ENCODE measurements at regions not wholly inside any gene's neighbourhood (a gene's known extent, or its start where the extent isn't known, plus 50 kb on each side); places are given as distances from the start of the nearest gene placed in this dataset.

GRCh38 chr9:13721481-13722235 lies 442.2 kb upstream of the MPDZ start:
- H3K27ac ChIP-seq: no peak overlapping the region
- TF ChIP-seq POLR2AphosphoS5 (IDR thresholded peaks at IDR 0.05; ENCODE audit: borderline replicate concordance, low read depth, low read length) (no peak), EZH2 (IDR thresholded peaks at IDR 0.05) (no peak), FOXP2 (optimal IDR thresholded peaks at IDR 0.05; ENCODE audit: control extremely low read depth, extremely low read length, insufficient read depth) (no peak)

GRCh38 chr9:13719981-13720676 lies 440.6 kb upstream of the MPDZ start:
- TF ChIP-seq EZH2 (IDR thresholded peaks at IDR 0.05): no peak
- no peak for TF ChIP-seq FOXP2 (optimal IDR thresholded peaks at IDR 0.05; ENCODE audit: control extremely low read depth, extremely low read length, insufficient read depth)
- TF ChIP-seq POLR2AphosphoS5 (IDR thresholded peaks at IDR 0.05; ENCODE audit: borderline replicate concordance, low read depth, low read length): no peak
- peak overlapping the region; percentile 9; the same call in 1 of the 2 replicates for H3K4me3 ChIP-seq
- DNase-seq (ENCODE audit: low read depth, low spot score): no peak
- H3K9ac ChIP-seq (ENCODE audit: insufficient read length): no peak overlapping the region
- H3K9me3 ChIP-seq (ENCODE audit: low read depth, low read length): no peaks in the 10 kb centered on the region
- no peaks in the 10 kb centered on the region for H3K36me3 ChIP-seq (ENCODE audit: insufficient read depth, low read length)
- H3K27ac ChIP-seq: peak overlapping the region; percentile 36; the same call in 1 of the 2 replicates

More at GRCh38 chr9:13721481-13722235, 442.2 kb upstream of the MPDZ start:
- Histone ChIP-seq H3K36me3 (ENCODE audit: insufficient read depth, low read length) (no peaks in the 10 kb centered on the region), H3K9ac (ENCODE audit: insufficient read length) (no peak overlapping the region), H3K4me3 (no peak overlapping the region), H3K9me3 (ENCODE audit: low read depth, low read length) (no peaks in the 10 kb centered on the region)
- no peak for DNase-seq (ENCODE audit: low read depth, low spot score)

- no peak for DNase-seq (ENCODE audit: low read depth, low spot score)
- H3K27ac ChIP-seq: no peak overlapping the region
These were observed 440.0 kb upstream of the MPDZ start for GRCh38 chr9:13719446-13719845.

GRCh38 chr9:13718539-13718938 lies 439.0 kb upstream of the MPDZ start:
- H3K27ac ChIP-seq: no peak overlapping the region
- no peak for TF ChIP-seq FOXP2 (optimal IDR thresholded peaks at IDR 0.05; ENCODE audit: control extremely low read depth, extremely low read length, insufficient read depth)
- no peak for TF ChIP-seq POLR2AphosphoS5 (IDR thresholded peaks at IDR 0.05; ENCODE audit: borderline replicate concordance, low read depth, low read length)
- TF ChIP-seq EZH2 (IDR thresholded peaks at IDR 0.05): no peak
- no peak for DNase-seq (ENCODE audit: low read depth, low spot score)

More at GRCh38 chr9:13719446-13719845, 440.0 kb upstream of the MPDZ start:
- TF ChIP-seq FOXP2 (optimal IDR thresholded peaks at IDR 0.05; ENCODE audit: control extremely low read depth, extremely low read length, insufficient read depth) (no peak), POLR2AphosphoS5 (IDR thresholded peaks at IDR 0.05; ENCODE audit: borderline replicate concordance, low read depth, low read length) (no peak), EZH2 (IDR thresholded peaks at IDR 0.05) (no peak)
- Histone ChIP-seq H3K36me3 (ENCODE audit: insufficient read depth, low read length) (no peaks in the 10 kb centered on the region), H3K9ac (ENCODE audit: insufficient read length) (no peak overlapping the region), H3K9me3 (ENCODE audit: low read depth, low read length) (no peaks in the 10 kb centered on the region), H3K4me3 (no peak overlapping the region)

GRCh38 chr9:13718086-13718485 lies 438.6 kb upstream of the MPDZ start:
- Histone ChIP-seq H3K9ac (ENCODE audit: insufficient read length) (no peak overlapping the region), H3K27ac (no peak overlapping the region), H3K9me3 (ENCODE audit: low read depth, low read length) (no peaks in the 10 kb centered on the region), H3K36me3 (ENCODE audit: insufficient read depth, low read length) (no peaks in the 10 kb centered on the region), H3K4me3 (no peak overlapping the region)
- no peak for TF ChIP-seq POLR2AphosphoS5 (IDR thresholded peaks at IDR 0.05; ENCODE audit: borderline replicate concordance, low read depth, low read length)
- TF ChIP-seq EZH2 (IDR thresholded peaks at IDR 0.05): no peak
- DNase-seq (ENCODE audit: low read depth, low spot score): no peak

More at GRCh38 chr9:13718539-13718938, 439.0 kb upstream of the MPDZ start:
- H3K4me3 ChIP-seq: no peak overlapping the region
- no peak overlapping the region for H3K9ac ChIP-seq (ENCODE audit: insufficient read length)
- no peaks in the 10 kb centered on the region for H3K9me3 ChIP-seq (ENCODE audit: low read depth, low read length)
- H3K36me3 ChIP-seq (ENCODE audit: insufficient read depth, low read length): no peaks in the 10 kb centered on the region

GRCh38 chr9:13717322-13718054 lies 438.0 kb upstream of the MPDZ start:
- no peak for DNase-seq (ENCODE audit: low read depth, low spot score)

GRCh38 chr9:13716601-13717321 lies 437.3 kb upstream of the MPDZ start:
- no peak for DNase-seq (ENCODE audit: low read depth, low spot score)
- Histone ChIP-seq H3K36me3 (ENCODE audit: insufficient read depth, low read length) (no peaks in the 10 kb centered on the region), H3K4me3 (peak overlapping the region; percentile 20; the same call in 1 of the 2 replicates), H3K27ac (no peak overlapping the region), H3K9me3 (ENCODE audit: low read depth, low read length) (no peaks in the 10 kb centered on the region), H3K9ac (ENCODE audit: insufficient read length) (no peak overlapping the region)
- TF ChIP-seq POLR2AphosphoS5 (IDR thresholded peaks at IDR 0.05; ENCODE audit: borderline replicate concordance, low read depth, low read length): no peak
- no peak for TF ChIP-seq EZH2 (IDR thresholded peaks at IDR 0.05)
- TF ChIP-seq FOXP2 (optimal IDR thresholded peaks at IDR 0.05; ENCODE audit: control extremely low read depth, extremely low read length, insufficient read depth): no peak

More at GRCh38 chr9:13717322-13718054, 438.0 kb upstream of the MPDZ start:
- no peak overlapping the region for H3K27ac ChIP-seq
- H3K4me3 ChIP-seq: peak overlapping the region; percentile 20; the same call in 1 of the 2 replicates
- H3K9me3 ChIP-seq (ENCODE audit: low read depth, low read length): no peaks in the 10 kb centered on the region
- no peaks in the 10 kb centered on the region for H3K36me3 ChIP-seq (ENCODE audit: insufficient read depth, low read length)
- TF ChIP-seq FOXP2 (optimal IDR thresholded peaks at IDR 0.05; ENCODE audit: control extremely low read depth, extremely low read length, insufficient read depth): no peak
- no peak for TF ChIP-seq EZH2 (IDR thresholded peaks at IDR 0.05)
- TF ChIP-seq POLR2AphosphoS5 (IDR thresholded peaks at IDR 0.05; ENCODE audit: borderline replicate concordance, low read depth, low read length): no peak
- no peak overlapping the region for H3K9ac ChIP-seq (ENCODE audit: insufficient read length)

All from SK-N-MC (cell line).